ENCODE measurements at regions not wholly inside any gene's neighbourhood (a gene's known extent, or its start where the extent isn't known, plus 50 kb on each side); places are given as distances from the start of the nearest gene placed in this dataset.

DNA sequence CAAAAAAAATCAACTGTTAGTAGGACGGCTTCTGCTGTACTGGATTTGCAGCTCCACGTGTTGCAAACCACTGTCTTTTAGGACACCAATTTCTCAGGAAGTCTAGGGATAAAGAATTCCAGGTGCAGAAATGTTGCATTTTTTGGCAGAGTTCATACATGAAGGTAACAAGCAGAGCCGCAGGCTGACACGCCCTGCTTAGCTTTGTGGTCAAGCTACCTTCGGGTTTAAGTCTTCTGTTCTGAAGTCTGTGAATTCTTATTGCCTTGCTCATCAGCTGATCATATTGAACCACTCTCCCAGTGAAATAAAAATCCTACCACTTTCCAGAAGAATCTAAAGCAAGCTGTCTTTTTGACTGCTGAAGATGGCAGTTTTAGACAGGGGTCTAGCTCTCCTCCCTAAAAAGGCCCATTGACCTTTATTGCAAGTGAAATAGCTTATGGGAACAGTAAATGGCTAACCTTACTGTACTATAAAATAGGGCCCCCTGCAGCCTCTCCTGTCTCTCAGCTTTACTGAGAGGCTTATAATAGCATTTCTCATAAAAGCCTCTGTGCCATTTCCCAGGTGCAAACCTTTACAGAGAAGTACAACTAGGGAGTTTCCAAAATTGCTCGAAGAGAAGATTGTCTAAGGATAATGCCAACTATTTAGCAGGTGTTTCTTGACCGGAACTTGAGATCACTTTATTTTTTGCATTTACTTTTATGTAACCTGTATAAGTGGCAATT lies 262.2 kb upstream of the IL12A start:
- POLR2A ChIA-PET, result interaction anchor here (0.7 kb wide), 1 partner anchor 80 kb away, joined by 3 read pairs; no protein-coding TSS in a partner anchor
- H3K4me1 Mint-ChIP-seq (ENCODE audit: low read depth), result no peaks in the 10 kb centered on the region
- H3K27ac Mint-ChIP-seq, result no peak overlapping the region
- intact Hi-C loops (cut with micrococcal nuclease), result no loop called here
- H3K4me3 Mint-ChIP-seq, result no peak overlapping the region
- CTCF ChIA-PET, result no interaction called here
- no peaks in the 10 kb centered on the region for H3K9me3 Mint-ChIP-seq
- H3K36me3 Mint-ChIP-seq, result no peaks in the 10 kb centered on the region
- no peaks in the 10 kb centered on the region for H3K27me3 Mint-ChIP-seq
- no peak for DNase-seq

- no peaks in the 10 kb centered on the region for H3K4me1 Mint-ChIP-seq (ENCODE audit: low read depth)
- H3K9me3 Mint-ChIP-seq, result no peaks in the 10 kb centered on the region
- no peak overlapping the region for H3K27ac Mint-ChIP-seq
- H3K4me3 Mint-ChIP-seq, result no peak overlapping the region
- CTCF ChIA-PET, result no interaction called here
- intact Hi-C loops (cut with micrococcal nuclease), result no loop called here
- H3K36me3 Mint-ChIP-seq, result no peaks in the 10 kb centered on the region
- POLR2A ChIA-PET, result no interaction called here
- no peaks in the 10 kb centered on the region for H3K27me3 Mint-ChIP-seq
- no peak for DNase-seq
Observed at GRCh38 chr3:159727506-159727905, 261.1 kb upstream of the IL12A start.

DNA sequence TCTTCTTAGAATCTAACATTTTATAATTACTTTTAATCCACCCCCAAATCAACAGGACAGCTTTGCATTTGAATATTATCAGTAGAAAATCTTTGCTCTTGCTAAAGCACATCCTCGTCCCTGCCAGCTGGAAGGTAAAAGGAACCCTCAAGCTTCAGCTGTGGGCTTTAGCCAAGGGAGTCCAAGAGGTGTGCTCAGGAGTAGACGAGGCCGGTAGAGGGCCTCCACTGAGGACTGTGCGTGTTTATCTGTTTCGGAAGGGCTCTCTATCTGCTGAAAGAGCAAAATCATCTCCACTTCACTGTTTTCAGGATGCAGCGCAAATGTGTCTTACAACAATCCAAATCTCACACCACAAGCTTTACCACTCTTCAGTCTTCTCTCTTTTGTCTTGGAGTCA lies 257.4 kb upstream of the IL12A start:
- H3K9me3 Mint-ChIP-seq, result no peaks in the 10 kb centered on the region
- DNase-seq, result no peak
- H3K27ac Mint-ChIP-seq, result no peak overlapping the region
- POLR2A ChIA-PET, result no interaction called here
- no peak overlapping the region for H3K4me3 Mint-ChIP-seq
- no peaks in the 10 kb centered on the region for H3K36me3 Mint-ChIP-seq
- intact Hi-C loops (cut with micrococcal nuclease), result no loop called here
- no peaks in the 10 kb centered on the region for H3K27me3 Mint-ChIP-seq
- no peaks in the 10 kb centered on the region for H3K4me1 Mint-ChIP-seq (ENCODE audit: low read depth)
- CTCF ChIA-PET, result no interaction called here

- intact Hi-C loops (cut with micrococcal nuclease), result no loop called here
- no peaks in the 10 kb centered on the region for H3K36me3 Mint-ChIP-seq
- H3K4me1 Mint-ChIP-seq (ENCODE audit: low read depth), result no peaks in the 10 kb centered on the region
- no peaks in the 10 kb centered on the region for H3K9me3 Mint-ChIP-seq
- no peak overlapping the region for H3K4me3 Mint-ChIP-seq
- DNase-seq, result no peak
- no peak overlapping the region for H3K27ac Mint-ChIP-seq
- CTCF ChIA-PET, result no interaction called here
- POLR2A ChIA-PET, result interaction anchor here (1.4 kb wide), 1 partner anchor 49 kb away, joined by 3 read pairs; no protein-coding TSS in a partner anchor
- H3K27me3 Mint-ChIP-seq, result no peaks in the 10 kb centered on the region
Observed at GRCh38 chr3:159732172-159733111, 256.2 kb upstream of the IL12A start.

DNA sequence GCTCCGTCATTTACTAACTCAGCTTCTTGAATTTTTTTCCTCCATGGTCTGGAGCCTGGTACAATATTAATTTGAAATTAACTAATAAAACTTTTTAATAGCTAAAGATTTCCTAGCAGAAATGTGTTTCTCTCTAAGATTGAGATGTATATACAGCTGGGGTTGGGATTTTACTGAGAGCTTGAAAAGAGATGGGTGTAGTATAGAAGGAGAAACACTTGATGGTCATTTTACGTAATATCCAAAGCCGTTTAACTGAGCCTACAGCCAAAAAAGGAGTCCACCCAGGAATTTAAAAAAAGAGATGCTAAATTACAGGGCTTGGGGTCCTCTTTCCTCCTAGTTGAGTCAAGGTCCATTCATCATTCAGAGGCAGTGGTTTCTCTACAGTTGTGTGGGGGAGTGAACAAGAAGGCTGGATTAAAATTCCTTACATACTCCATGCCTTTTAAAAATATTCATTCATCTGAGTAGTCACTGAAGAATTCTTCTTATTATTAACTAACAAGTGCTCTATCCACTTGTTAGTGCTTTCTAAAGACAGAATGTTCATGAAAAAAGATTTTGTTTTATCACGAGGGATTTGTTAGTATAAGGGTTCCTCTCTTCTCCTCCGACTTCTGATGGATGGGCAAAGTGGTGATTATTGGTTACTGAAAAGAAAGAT lies 255.3 kb upstream of the IL12A start:
- no peak for DNase-seq
- H3K4me3 Mint-ChIP-seq, result no peak overlapping the region
- intact Hi-C loops (cut with micrococcal nuclease), result no loop called here
- no peaks in the 10 kb centered on the region for H3K36me3 Mint-ChIP-seq
- no peak overlapping the region for H3K27ac Mint-ChIP-seq
- no peaks in the 10 kb centered on the region for H3K4me1 Mint-ChIP-seq (ENCODE audit: low read depth)
- H3K27me3 Mint-ChIP-seq, result no peaks in the 10 kb centered on the region
- ChIA-PET CTCF (no interaction called here), POLR2A (interaction anchor here (1.4 kb wide), 1 partner anchor 48 kb away, joined by 3 read pairs; no protein-coding TSS in a partner anchor)
- H3K9me3 Mint-ChIP-seq, result no peaks in the 10 kb centered on the region

DNA sequence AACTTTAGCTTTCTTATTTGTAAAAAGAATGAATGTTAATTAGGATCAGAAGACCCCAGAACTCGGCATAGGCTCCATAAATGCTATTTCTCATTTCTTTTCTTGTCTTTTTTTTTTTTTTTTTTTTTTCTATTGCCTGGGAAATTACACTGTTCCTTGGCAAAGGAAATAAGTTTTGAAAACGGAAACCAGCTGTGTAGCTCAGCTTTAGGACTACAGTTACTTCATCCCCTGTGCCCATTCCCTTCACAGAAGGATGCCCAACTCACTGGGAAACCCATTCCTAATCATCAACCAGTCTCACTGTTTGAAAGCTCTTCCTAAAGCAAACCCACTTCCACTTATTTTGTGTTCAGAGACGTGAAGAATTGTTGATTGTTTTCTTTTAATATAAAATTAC lies 254.0 kb upstream of the IL12A start:
- no peaks in the 10 kb centered on the region for H3K9me3 Mint-ChIP-seq
- DNase-seq, result no peak
- H3K36me3 Mint-ChIP-seq, result no peaks in the 10 kb centered on the region
- intact Hi-C loops (cut with micrococcal nuclease), result no loop called here
- H3K4me3 Mint-ChIP-seq, result no peak overlapping the region
- no peak overlapping the region for H3K27ac Mint-ChIP-seq
- POLR2A ChIA-PET, result no interaction called here
- no peaks in the 10 kb centered on the region for H3K4me1 Mint-ChIP-seq (ENCODE audit: low read depth)
- H3K27me3 Mint-ChIP-seq, result no peaks in the 10 kb centered on the region
- CTCF ChIA-PET, result no interaction called here

DNA sequence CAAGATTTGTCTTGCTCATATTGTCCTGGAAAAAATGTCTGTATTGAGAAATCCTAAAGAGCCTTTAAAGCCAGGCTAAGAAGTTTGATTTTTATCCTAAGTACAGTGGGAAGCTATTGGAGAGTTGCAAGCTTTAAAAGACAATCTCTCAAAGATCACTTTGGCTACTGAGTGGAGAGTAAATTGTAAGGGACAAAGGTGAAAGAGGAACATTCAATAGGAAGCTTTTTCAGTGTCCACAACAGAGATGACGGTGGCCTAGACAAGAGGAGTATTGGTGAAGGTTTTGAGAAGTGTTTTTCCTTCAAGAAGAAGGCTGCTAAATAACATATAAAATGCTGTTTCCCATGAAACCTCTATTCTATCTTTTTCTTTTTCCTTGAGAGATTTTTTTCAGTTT lies 249.5 kb upstream of the IL12A start:
- DNase-seq, result no peak
- no peaks in the 10 kb centered on the region for H3K36me3 Mint-ChIP-seq
- H3K27ac Mint-ChIP-seq, result no peak overlapping the region
- intact Hi-C loops (cut with micrococcal nuclease), result no loop called here
- no peaks in the 10 kb centered on the region for H3K4me1 Mint-ChIP-seq (ENCODE audit: low read depth)
- no peak overlapping the region for H3K4me3 Mint-ChIP-seq
- POLR2A ChIA-PET, result no interaction called here
- CTCF ChIA-PET, result no interaction called here
- H3K9me3 Mint-ChIP-seq, result no peaks in the 10 kb centered on the region
- no peaks in the 10 kb centered on the region for H3K27me3 Mint-ChIP-seq

DNA sequence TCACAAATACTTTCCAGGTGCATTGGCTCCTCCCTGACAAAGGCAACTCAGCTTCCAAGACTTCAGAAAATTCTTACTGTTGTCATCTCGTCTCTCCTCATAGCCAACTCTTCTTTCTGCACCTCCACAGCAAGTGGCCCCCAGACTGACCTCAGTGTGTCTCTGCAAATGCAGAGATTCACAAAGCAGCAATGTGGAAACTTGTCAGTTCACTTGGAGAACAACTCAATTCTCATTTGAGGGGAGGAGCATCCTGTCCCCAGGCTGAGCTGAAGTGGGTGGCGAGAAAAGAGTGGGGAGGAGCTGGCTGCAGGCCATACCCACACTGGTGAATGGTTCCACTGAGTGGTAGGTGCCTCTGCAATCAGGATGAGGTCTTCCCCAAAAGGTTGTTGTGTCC lies 248.7 kb upstream of the IL12A start:
- ChIA-PET CTCF (no interaction called here), POLR2A (no interaction called here)
- Mint-ChIP-seq H3K4me3 (no peak overlapping the region), H3K9me3 (no peaks in the 10 kb centered on the region), H3K27me3 (peaks cover under 1% of the 10 kb centered on the region), H3K27ac (no peak overlapping the region), H3K4me1 (ENCODE audit: low read depth) (no peaks in the 10 kb centered on the region), H3K36me3 (no peaks in the 10 kb centered on the region)
- no peak for DNase-seq
- intact Hi-C loops (cut with micrococcal nuclease), result no loop called here

DNA sequence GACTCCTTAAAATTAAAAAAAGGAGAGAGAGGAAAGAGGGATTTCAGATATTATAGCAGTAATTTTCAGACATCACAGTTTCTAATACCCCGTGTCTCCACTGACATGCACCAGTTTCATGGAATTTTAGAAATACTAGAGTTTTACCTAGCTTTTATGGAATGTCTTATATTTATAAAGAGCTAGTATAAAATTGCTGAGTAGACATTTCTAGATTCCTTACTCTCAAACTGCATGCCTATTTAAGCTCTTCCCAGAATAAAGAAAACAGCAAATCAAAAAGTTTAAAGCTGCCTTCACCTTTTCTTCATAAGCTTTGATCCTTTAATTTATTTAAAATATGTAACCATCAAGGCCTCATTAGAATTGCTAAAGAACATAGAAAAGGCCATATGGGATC lies 247.4 kb upstream of the IL12A start:
- Mint-ChIP-seq H3K4me1 (ENCODE audit: low read depth) (no peaks in the 10 kb centered on the region), H3K9me3 (no peaks in the 10 kb centered on the region), H3K27me3 (peaks cover 3% of the 10 kb centered on the region), H3K27ac (no peak overlapping the region), H3K36me3 (no peaks in the 10 kb centered on the region), H3K4me3 (no peak overlapping the region)
- intact Hi-C loops (cut with micrococcal nuclease), result no loop called here
- POLR2A ChIA-PET, result no interaction called here
- CTCF ChIA-PET, result no interaction called here
- DNase-seq, result no peak

DNA sequence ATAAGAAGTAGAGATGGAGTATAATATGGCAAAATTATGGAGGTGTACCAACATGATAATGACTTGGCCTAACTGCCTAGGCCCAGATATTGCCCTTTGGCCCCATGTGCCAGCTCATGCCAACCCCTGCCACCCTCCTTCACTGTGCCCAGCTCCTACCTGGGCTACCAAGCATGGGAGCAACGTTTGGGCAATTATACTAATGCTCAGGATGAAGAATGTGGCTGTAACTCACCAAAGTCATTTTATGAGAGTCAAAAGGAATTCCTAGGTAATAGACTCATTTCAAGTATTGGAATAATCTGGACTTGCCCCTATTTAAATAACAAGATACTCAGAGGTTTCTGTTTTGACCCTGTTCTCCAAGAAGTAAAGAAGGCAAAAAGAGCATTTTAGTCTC lies 240.2 kb upstream of the IL12A start:
- no peak for DNase-seq
- ChIA-PET POLR2A (no interaction called here), CTCF (no interaction called here)
- Mint-ChIP-seq H3K36me3 (no peaks in the 10 kb centered on the region), H3K27me3 (peaks cover 5% of the 10 kb centered on the region), H3K4me3 (no peak overlapping the region), H3K4me1 (ENCODE audit: low read depth) (no peaks in the 10 kb centered on the region), H3K27ac (no peak overlapping the region), H3K9me3 (no peaks in the 10 kb centered on the region)
- intact Hi-C loops (cut with micrococcal nuclease), result no loop called here

GRCh38 chr3:159749406-159749805 lies 239.2 kb upstream of the IL12A start:
- Mint-ChIP-seq H3K4me1 (ENCODE audit: low read depth) (no peaks in the 10 kb centered on the region), H3K4me3 (no peak overlapping the region), H3K9me3 (no peaks in the 10 kb centered on the region), H3K27me3 (peaks cover 5% of the 10 kb centered on the region), H3K27ac (no peak overlapping the region), H3K36me3 (no peaks in the 10 kb centered on the region)
- intact Hi-C loops (cut with micrococcal nuclease), result no loop called here
- ChIA-PET CTCF (no interaction called here), POLR2A (no interaction called here)
- DNase-seq, result no peak

DNA sequence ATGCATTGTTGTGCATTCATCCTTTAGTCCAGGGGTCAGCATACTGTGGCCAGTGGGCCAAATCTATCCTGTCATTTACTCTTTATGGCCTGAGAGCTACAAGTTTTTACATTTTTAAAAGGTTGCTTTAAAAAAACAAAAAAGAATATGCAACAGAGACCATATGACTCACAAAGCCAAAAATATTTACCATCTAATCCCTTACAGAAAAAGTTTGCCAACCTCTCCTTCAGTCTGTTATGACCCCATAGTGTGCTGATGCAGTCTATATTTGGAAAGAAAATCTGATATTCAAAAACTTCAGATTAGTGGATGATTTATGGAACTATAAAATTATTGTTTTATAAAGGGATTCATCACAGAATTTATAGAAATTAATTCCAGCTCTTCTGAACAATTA lies 237.5 kb upstream of the IL12A start:
- peaks cover 6% of the 10 kb centered on the region for H3K9me3 Mint-ChIP-seq
- no peak overlapping the region for H3K4me3 Mint-ChIP-seq
- H3K4me1 Mint-ChIP-seq (ENCODE audit: low read depth), result no peaks in the 10 kb centered on the region
- ChIA-PET CTCF (no interaction called here), POLR2A (no interaction called here)
- H3K36me3 Mint-ChIP-seq, result no peaks in the 10 kb centered on the region
- no peak for DNase-seq
- intact Hi-C loops (cut with micrococcal nuclease), result no loop called here
- peaks cover 3% of the 10 kb centered on the region for H3K27me3 Mint-ChIP-seq
- H3K27ac Mint-ChIP-seq, result no peak overlapping the region

Measured in activated CD4-positive, alpha-beta memory T cell treated with anti-CD3 and anti-CD28 coated beads for 36 hours (primary cell).